CD8-positive, alpha-beta memory T cell (primary cell): ENCODE measurements at regions not wholly inside any gene's neighbourhood (a gene's known extent, or its start where the extent isn't known, plus 50 kb on each side); places are given as distances from the start of the nearest gene placed in this dataset.

ENCODE experiments used
- CTCF ChIA-PET: fragments of 350-600 bp; sonication (Branson Sonifier 250); formaldehyde crosslinking; loops from one replicate; lab custom pipeline; 2021; ENCODE audit warnings: antibody characterized with exemption; lab: Charles Lee
- POLR2A ChIA-PET: fragments of 350-600 bp; sonication (Branson Sonifier 250); formaldehyde crosslinking; loops from one replicate; lab custom pipeline; 2021; ENCODE audit warnings: antibody characterized with exemption; lab: Charles Lee
- DNase-seq, 5 donors: peaks; one replicate each; pipeline versions ENCODE4 v3.0.0 to v3.0.0-alpha.2; 2020 to 2022; ENCODE audit warnings: mixed read lengths in 1 of 5
- H3K27ac ChIP-seq: one replicate; pipeline ENCODE4 v1.7.0; 2013; ENCODE audit warnings: low read depth, mild to moderate bottlenecking, low read length, moderate library complexity
- H3K27me3 ChIP-seq: 2 replicates; pipeline ENCODE4 v1.7.0; 2013; ENCODE audit warnings: low read length, mild to moderate bottlenecking; ENCODE audit not compliant: insufficient read depth, poor library complexity, severe bottlenecking
- H3K36me3 ChIP-seq: 2 replicates; pipeline ENCODE4 v1.7.0; 2013; ENCODE audit warnings: mild to moderate bottlenecking, low read length, moderate library complexity; ENCODE audit not compliant: insufficient read depth
- H3K4me1 ChIP-seq: 2 replicates; pipeline ENCODE4 v1.7.0; 2013; ENCODE audit warnings: mild to moderate bottlenecking, low read length, moderate library complexity; ENCODE audit not compliant: insufficient read depth
- H3K4me3 ChIP-seq: 2 replicates; pipeline ENCODE4 v1.7.0; 2013; ENCODE audit warnings: mild to moderate bottlenecking, low read length
- H3K9me3 ChIP-seq: 2 replicates; pipeline ENCODE4 v1.7.0; 2013; ENCODE audit warnings: mild to moderate bottlenecking, low read length
- H3K27ac Mint-ChIP-seq, 8 donors: one replicate each; pipeline ENCODE4 v1.8.0; 2020 to 2021; ENCODE audit warnings: mixed read lengths in 8 of 8, mild to moderate bottlenecking in 6 of 8, inconsistent platforms in 3 of 8, moderate library complexity in 3 of 8
- H3K27me3 Mint-ChIP-seq, 2 donors: one replicate each; pipeline ENCODE4 v1.8.0; 2020 to 2021; ENCODE audit warnings: mixed read lengths in 2 of 2, mild to moderate bottlenecking in 1 of 2, moderate library complexity in 1 of 2
- H3K36me3 Mint-ChIP-seq, 3 donors: one replicate each; pipeline ENCODE4 v1.8.0; 2020 to 2021; ENCODE audit warnings: mixed read lengths in 3 of 3, inconsistent platforms in 1 of 3, mild to moderate bottlenecking in 1 of 3
- H3K4me1 Mint-ChIP-seq, 3 donors: one replicate each; pipeline ENCODE4 v1.8.0; 2020 to 2021; ENCODE audit warnings: mixed read lengths in 3 of 3, inconsistent platforms in 1 of 3, mild to moderate bottlenecking in 1 of 3
- H3K4me3 Mint-ChIP-seq, 7 donors: one replicate each; pipeline ENCODE4 v1.8.0; 2020 to 2021; ENCODE audit warnings: mixed read lengths in 7 of 7, mild to moderate bottlenecking in 6 of 7, moderate library complexity in 4 of 7, inconsistent platforms in 2 of 7
- H3K9me3 Mint-ChIP-seq, 5 donors: one replicate each; pipeline ENCODE4 v1.8.0; 2020 to 2022; ENCODE audit warnings: mixed read lengths in 5 of 5, mild to moderate bottlenecking in 3 of 5, moderate library complexity in 2 of 5, inconsistent platforms in 1 of 5

GRCh38 chr12:131367983-131368667 is 342.8 kb upstream of the SFSWAP start:
- Histone ChIP-seq H3K9me3 (no peaks in the 10 kb centered on the region), H3K36me3 (no peaks in the 10 kb centered on the region), H3K27ac (no peak overlapping the region), H3K4me1 (no peaks in the 10 kb centered on the region), H3K4me3 (no peak overlapping the region), H3K27me3 (no peaks in the 10 kb centered on the region)
- Mint-ChIP-seq H3K4me1 (no peaks in the 10 kb centered on the region), H3K4me3 (no peak overlapping the region), H3K27me3 (peaks cover 4 to 7% of the 10 kb centered on the region in 2 donors), H3K27ac (peak overlapping the region in 1 of 8 donors; percentile 60), H3K36me3 (no peaks in the 10 kb centered on the region), H3K9me3 (no peaks in the 10 kb centered on the region)
- CTCF ChIA-PET, result no interaction called here
- no peak for DNase-seq
- POLR2A ChIA-PET, result no interaction called here

DNA sequence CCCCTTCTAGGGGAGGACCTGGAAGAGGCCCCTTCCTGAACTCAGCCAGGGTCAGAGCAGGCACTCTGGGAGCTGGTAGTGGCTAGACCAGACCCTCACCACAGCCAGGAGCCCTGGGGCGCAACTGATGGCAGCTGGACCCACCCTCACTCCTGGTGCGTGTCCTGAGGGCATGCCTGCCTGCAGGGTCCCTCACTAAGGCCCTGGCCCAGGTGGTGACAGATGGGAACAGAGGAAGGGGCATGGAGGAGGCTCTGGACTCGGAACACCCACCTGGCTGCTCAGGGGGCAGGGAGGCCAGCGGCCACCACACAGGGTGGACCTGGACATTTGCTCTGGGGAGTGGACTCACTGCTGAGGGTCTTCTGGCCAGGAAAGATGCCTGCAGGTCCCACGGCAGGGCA is 342.2 kb upstream of the SFSWAP start:
- Histone ChIP-seq H3K27me3 (no peaks in the 10 kb centered on the region), H3K36me3 (no peaks in the 10 kb centered on the region), H3K27ac (no peak overlapping the region), H3K4me3 (no peak overlapping the region), H3K4me1 (no peaks in the 10 kb centered on the region), H3K9me3 (no peaks in the 10 kb centered on the region)
- peak in 1 of 5 donors; percentile 25 for DNase-seq
- Mint-ChIP-seq H3K27me3 (peaks cover 4 to 7% of the 10 kb centered on the region in 2 donors), H3K9me3 (no peaks in the 10 kb centered on the region), H3K4me3 (no peak overlapping the region), H3K4me1 (no peaks in the 10 kb centered on the region), H3K27ac (no peak overlapping the region), H3K36me3 (no peaks in the 10 kb centered on the region)
- ChIA-PET POLR2A (no interaction called here), CTCF (no interaction called here)

DNA sequence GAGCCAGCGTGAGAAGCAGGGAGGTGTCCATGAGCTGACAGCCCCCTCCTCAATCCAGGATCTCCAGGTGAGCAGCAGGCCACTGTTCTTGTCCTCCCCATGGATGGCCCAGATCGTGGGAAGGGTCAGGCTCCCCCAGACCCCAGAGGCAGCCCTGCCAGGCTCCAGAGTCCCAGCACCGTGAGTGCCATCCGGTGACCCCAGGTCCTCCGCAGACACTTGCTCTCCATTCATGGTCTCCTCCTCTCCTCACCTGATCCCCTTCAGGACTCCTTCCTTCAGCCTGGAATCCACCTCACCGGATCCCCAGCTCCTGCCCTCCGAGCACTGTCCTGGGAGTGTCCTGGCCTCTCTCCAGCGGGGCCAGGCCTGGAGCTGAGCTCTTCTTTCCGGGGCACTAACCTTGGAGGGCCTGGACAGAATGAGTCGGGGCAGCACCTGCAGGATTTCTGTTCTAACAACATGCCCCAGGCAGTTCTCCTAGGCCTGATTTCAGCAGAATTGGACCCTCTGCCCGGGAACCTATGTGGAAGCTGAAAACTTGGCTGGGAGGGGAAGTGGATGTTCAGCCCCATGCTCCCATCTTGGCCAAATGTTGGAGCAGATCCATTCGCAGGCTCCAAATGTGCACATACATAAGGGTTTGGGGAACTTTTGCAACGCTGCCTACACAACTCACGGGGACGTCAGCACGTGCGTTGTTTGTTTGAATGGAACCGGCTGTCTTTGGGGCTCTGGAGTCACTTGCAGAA is 341.6 kb upstream of the SFSWAP start:
- H3K36me3 Mint-ChIP-seq, result no peaks in the 10 kb centered on the region
- H3K9me3 ChIP-seq, result no peaks in the 10 kb centered on the region
- peak in 1 of 5 donors; percentile 10 for DNase-seq
- no peak overlapping the region for H3K4me3 ChIP-seq
- no peaks in the 10 kb centered on the region for H3K27me3 ChIP-seq
- peaks cover 4 to 7% of the 10 kb centered on the region in 2 donors for H3K27me3 Mint-ChIP-seq
- no peak overlapping the region for H3K27ac Mint-ChIP-seq
- ChIA-PET CTCF (no interaction called here), POLR2A (no interaction called here)
- H3K36me3 ChIP-seq, result no peaks in the 10 kb centered on the region
- no peak overlapping the region for H3K4me3 Mint-ChIP-seq
- H3K9me3 Mint-ChIP-seq, result no peaks in the 10 kb centered on the region
- H3K4me1 Mint-ChIP-seq, result no peaks in the 10 kb centered on the region
- H3K27ac ChIP-seq, result no peak overlapping the region
- H3K4me1 ChIP-seq, result no peaks in the 10 kb centered on the region

- Histone ChIP-seq H3K9me3 (no peaks in the 10 kb centered on the region), H3K4me3 (no peak overlapping the region), H3K36me3 (no peaks in the 10 kb centered on the region), H3K27me3 (no peaks in the 10 kb centered on the region), H3K27ac (no peak overlapping the region), H3K4me1 (no peaks in the 10 kb centered on the region)
- no peaks in the 10 kb centered on the region for H3K36me3 Mint-ChIP-seq
- no peaks in the 10 kb centered on the region for H3K9me3 Mint-ChIP-seq
- ChIA-PET POLR2A (no interaction called here), CTCF (no interaction called here)
- peak overlapping the region in 1 of 8 donors; percentile 39 for H3K27ac Mint-ChIP-seq
- DNase-seq, result peak in 1 of 5 donors; percentile 29
- H3K27me3 Mint-ChIP-seq, result peaks cover 3 to 4% of the 10 kb centered on the region in 2 donors
- H3K4me3 Mint-ChIP-seq, result no peak overlapping the region
- no peaks in the 10 kb centered on the region for H3K4me1 Mint-ChIP-seq
These were observed 340.6 kb upstream of the SFSWAP start for GRCh38 chr12:131370321-131370720.

GRCh38 chr12:131370791-131371347 is 340.0 kb upstream of the SFSWAP start:
- H3K9me3 Mint-ChIP-seq, result no peaks in the 10 kb centered on the region
- Histone ChIP-seq H3K9me3 (no peaks in the 10 kb centered on the region), H3K4me3 (no peak overlapping the region), H3K27ac (no peak overlapping the region), H3K27me3 (no peaks in the 10 kb centered on the region), H3K36me3 (no peaks in the 10 kb centered on the region), H3K4me1 (no peaks in the 10 kb centered on the region)
- peak in 1 of 5 donors; percentile 15 for DNase-seq
- no peaks in the 10 kb centered on the region for H3K4me1 Mint-ChIP-seq
- H3K27ac Mint-ChIP-seq, result peak overlapping the region in 1 of 8 donors; percentile 39
- H3K4me3 Mint-ChIP-seq, result no peak overlapping the region
- H3K36me3 Mint-ChIP-seq, result no peaks in the 10 kb centered on the region
- CTCF ChIA-PET, result no interaction called here
- POLR2A ChIA-PET, result no interaction called here
- H3K27me3 Mint-ChIP-seq, result peaks cover 3% of the 10 kb centered on the region in 2 donors

DNA sequence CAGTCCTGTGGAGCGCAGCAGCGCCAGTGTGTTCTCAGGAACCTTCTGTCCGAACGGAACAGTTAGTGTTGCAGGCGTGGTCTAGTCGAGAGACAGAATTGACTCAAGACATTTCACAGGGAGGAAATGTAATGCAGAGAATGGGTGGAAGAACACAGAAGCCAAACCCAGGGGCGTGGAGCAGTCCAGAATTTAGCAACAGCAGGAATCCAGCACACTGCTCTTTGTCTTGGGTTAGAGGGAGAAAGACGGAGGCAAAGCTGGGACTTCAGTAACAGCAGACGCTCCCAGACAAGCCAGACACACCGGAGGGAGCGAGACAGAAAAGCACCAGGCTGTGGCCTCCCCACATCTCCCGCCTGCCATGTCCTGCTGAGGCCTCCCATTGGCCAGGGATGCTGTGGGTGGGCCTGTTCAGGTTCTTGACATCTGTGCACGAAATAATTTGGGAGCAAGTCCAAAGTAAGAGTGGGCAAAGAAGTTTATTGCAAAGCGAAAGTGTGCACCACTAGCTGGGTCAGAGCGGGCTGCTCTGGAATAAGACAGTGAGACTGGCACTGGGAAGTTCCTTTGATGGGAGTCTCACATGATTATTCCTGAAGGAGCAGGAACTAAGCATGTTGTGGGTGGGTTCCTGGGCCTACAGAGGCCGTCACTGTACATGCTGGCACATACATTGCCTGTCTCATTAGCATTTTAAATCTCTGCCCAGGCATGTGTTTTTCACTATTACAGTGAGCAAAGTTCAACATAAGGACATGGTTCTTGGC is 339.3 kb upstream of the SFSWAP start:
- peak in 1 of 5 donors; percentile 13 for DNase-seq

GRCh38 chr12:131372171-131372475 is 338.8 kb upstream of the SFSWAP start:
- POLR2A ChIA-PET, result no interaction called here

More for the DNA sequence above, 339.3 kb upstream of the SFSWAP start:
- Mint-ChIP-seq H3K9me3 (no peaks in the 10 kb centered on the region), H3K27me3 (peaks cover 3% of the 10 kb centered on the region in 2 donors), H3K27ac (peak overlapping the region in 1 of 8 donors; percentile 66), H3K36me3 (no peaks in the 10 kb centered on the region), H3K4me3 (no peak overlapping the region), H3K4me1 (no peaks in the 10 kb centered on the region)
- H3K27me3 ChIP-seq, result no peaks in the 10 kb centered on the region
- no peaks in the 10 kb centered on the region for H3K4me1 ChIP-seq
- H3K27ac ChIP-seq, result no peak overlapping the region
- H3K9me3 ChIP-seq, result no peaks in the 10 kb centered on the region
- ChIA-PET POLR2A (no interaction called here), CTCF (no interaction called here)
- no peak overlapping the region for H3K4me3 ChIP-seq
- H3K36me3 ChIP-seq, result no peaks in the 10 kb centered on the region

More at GRCh38 chr12:131372171-131372475, 338.8 kb upstream of the SFSWAP start:
- CTCF ChIA-PET, result no interaction called here
- Histone ChIP-seq H3K27ac (no peak overlapping the region), H3K9me3 (no peaks in the 10 kb centered on the region), H3K4me3 (no peak overlapping the region), H3K36me3 (no peaks in the 10 kb centered on the region), H3K4me1 (no peaks in the 10 kb centered on the region), H3K27me3 (no peaks in the 10 kb centered on the region)
- H3K27ac Mint-ChIP-seq, result no peak overlapping the region
- H3K36me3 Mint-ChIP-seq, result no peaks in the 10 kb centered on the region
- H3K9me3 Mint-ChIP-seq, result no peaks in the 10 kb centered on the region
- H3K4me3 Mint-ChIP-seq, result no peak overlapping the region
- H3K27me3 Mint-ChIP-seq, result peaks cover 3% of the 10 kb centered on the region in 2 donors
- H3K4me1 Mint-ChIP-seq, result no peaks in the 10 kb centered on the region
- DNase-seq, result peak in 1 of 5 donors; percentile 13
